RWPE2 (cell line): ENCODE measurements at regions not wholly inside any gene's neighbourhood (a gene's known extent, or its start where the extent isn't known, plus 50 kb on each side); places are given as distances from the start of the nearest gene placed in this dataset.

ENCODE experiments used
- ATAC-seq: fragments of 200-7000 bp; cut with Tn5 transposase; 3 replicates; pipeline ENCODE4 v1.9.1; 2021; ENCODE audit warnings: low read depth
- DNase-seq: peaks from one replicate; pipeline ENCODE4 v3.0.0-alpha.2; 2020; ENCODE audit warnings: low spot score
- H3K27ac ChIP-seq: fragments of 450-650 bp; 2 replicates; pipeline ENCODE4 v1.5.1; 2017; ENCODE audit warnings: mild to moderate bottlenecking; ENCODE audit not compliant: poor library complexity, severe bottlenecking
- H3K27me3 ChIP-seq: fragments of 250-450 bp; sonication (Bioruptor Pico); 2 replicates; pipeline ENCODE4 v1.5.1; 2021; ENCODE audit warnings: mild to moderate bottlenecking, moderate library complexity; ENCODE audit not compliant: insufficient read depth, poor library complexity, severe bottlenecking
- H3K36me3 ChIP-seq: fragments of 250-450 bp; sonication (Bioruptor Pico); 2 replicates; pipeline ENCODE4 v1.5.1; 2020; ENCODE audit warnings: low read depth, mild to moderate bottlenecking, moderate library complexity
- H3K4me1 ChIP-seq: fragments of 250-450 bp; sonication (Bioruptor Pico); 2 replicates; pipeline ENCODE4 v1.5.1; 2021; ENCODE audit warnings: mild to moderate bottlenecking, moderate library complexity; ENCODE audit not compliant: insufficient read depth, poor library complexity, severe bottlenecking
- H3K4me3 ChIP-seq: fragments of 250-450 bp; sonication (Bioruptor Pico); 2 replicates; pipeline ENCODE4 v1.5.1; 2021; ENCODE audit warnings: mild to moderate bottlenecking, moderate library complexity; ENCODE audit not compliant: severe bottlenecking
- H3K9me3 ChIP-seq: fragments of 250-450 bp; sonication (Bioruptor Pico); 2 replicates; pipeline ENCODE4 v1.5.1; 2021; ENCODE audit warnings: mild to moderate bottlenecking, moderate library complexity; ENCODE audit not compliant: severe bottlenecking
- TF ChIP-seq, protein P1 (sequence below): fragments of 450-650 bp; IDR thresholded peaks from one replicate; pipeline ENCODE4 v1.5.1; 2017; ENCODE audit warnings: mild to moderate bottlenecking, moderate library complexity; ENCODE audit not compliant: poor library complexity, severe bottlenecking

DNA sequence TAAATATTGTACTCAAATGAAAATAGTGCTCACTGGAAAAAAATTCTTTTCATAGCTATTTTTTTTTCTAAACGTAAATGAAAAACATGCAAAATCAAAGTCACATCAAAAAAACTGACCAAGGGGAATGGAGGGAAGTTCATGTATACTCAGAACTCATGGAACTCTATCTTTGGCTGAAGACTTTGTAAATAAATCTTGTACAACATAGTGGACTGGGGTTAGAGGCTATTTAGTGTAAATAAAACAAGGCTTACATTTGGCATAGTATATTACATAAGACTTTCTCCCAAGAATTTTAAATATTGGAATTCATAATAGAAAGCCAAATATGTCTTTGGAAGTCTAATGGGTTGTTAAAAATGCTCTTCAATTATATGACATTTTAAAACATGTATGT lies 59.8 kb upstream of the PDE5A start:
- DNase-seq (no peak), ATAC-seq (no peak)
- TF ChIP-seq, protein P1, sequence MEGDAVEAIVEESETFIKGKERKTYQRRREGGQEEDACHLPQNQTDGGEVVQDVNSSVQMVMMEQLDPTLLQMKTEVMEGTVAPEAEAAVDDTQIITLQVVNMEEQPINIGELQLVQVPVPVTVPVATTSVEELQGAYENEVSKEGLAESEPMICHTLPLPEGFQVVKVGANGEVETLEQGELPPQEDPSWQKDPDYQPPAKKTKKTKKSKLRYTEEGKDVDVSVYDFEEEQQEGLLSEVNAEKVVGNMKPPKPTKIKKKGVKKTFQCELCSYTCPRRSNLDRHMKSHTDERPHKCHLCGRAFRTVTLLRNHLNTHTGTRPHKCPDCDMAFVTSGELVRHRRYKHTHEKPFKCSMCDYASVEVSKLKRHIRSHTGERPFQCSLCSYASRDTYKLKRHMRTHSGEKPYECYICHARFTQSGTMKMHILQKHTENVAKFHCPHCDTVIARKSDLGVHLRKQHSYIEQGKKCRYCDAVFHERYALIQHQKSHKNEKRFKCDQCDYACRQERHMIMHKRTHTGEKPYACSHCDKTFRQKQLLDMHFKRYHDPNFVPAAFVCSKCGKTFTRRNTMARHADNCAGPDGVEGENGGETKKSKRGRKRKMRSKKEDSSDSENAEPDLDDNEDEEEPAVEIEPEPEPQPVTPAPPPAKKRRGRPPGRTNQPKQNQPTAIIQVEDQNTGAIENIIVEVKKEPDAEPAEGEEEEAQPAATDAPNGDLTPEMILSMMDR: no peak
- no peaks in the 10 kb centered on the region for H3K9me3 ChIP-seq
- no peaks in the 10 kb centered on the region for H3K36me3 ChIP-seq
- no peaks in the 10 kb centered on the region for H3K4me1 ChIP-seq
- no peaks in the 10 kb centered on the region for H3K27me3 ChIP-seq
- no peak overlapping the region for H3K4me3 ChIP-seq
- no peak overlapping the region for H3K27ac ChIP-seq

DNA sequence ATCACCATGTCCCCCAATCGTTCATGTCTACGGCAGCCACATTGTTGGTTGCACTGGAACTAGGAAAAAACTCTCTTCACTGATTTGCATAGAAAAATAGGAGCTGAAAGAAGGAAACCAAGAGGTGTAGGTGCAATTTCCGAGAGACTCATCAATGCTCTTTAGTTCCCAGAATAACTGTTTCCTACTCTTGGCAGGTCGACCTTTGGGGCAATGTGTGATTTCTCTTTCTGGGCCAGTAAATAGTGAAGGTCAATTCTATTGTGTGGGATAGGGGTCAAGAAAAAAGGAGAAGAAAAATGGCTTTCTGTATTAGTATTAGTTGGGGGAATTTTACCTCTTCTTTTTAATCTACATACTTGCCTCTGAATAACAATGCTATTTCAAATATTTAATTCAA lies 55.9 kb upstream of the PDE5A start:
- no peaks in the 10 kb centered on the region for H3K4me1 ChIP-seq
- ATAC-seq (no peak), DNase-seq (no peak)
- H3K4me3 ChIP-seq: no peak overlapping the region
- no peaks in the 10 kb centered on the region for H3K27me3 ChIP-seq
- H3K9me3 ChIP-seq: no peaks in the 10 kb centered on the region
- TF ChIP-seq, protein P1: no peak
- no peak overlapping the region for H3K27ac ChIP-seq
- H3K36me3 ChIP-seq: no peaks in the 10 kb centered on the region

DNA sequence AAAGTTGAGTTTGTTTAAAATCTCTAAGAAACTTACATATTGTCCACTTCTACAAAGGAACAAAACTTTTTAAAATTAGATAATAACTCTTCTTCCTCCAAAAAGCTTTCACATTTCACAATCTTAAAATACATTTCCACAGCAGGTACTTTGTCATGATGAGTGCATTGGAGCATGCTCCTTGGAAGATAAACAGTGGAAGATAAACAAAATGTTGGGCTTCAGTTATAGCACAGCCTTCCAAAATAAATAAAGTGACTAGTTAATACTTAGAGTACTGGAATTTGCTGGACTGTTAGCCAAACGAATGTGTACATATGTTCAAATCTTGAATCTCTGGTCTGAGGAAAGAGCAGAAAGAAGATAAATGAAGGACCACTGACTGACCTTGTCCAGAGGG lies 54.9 kb upstream of the PDE5A start:
- H3K27ac ChIP-seq: no peak overlapping the region
- DNase-seq: no peak
- H3K4me3 ChIP-seq: no peak overlapping the region
- no peaks in the 10 kb centered on the region for H3K36me3 ChIP-seq
- no peaks in the 10 kb centered on the region for H3K27me3 ChIP-seq
- no peaks in the 10 kb centered on the region for H3K9me3 ChIP-seq
- no peaks in the 10 kb centered on the region for H3K4me1 ChIP-seq
- TF ChIP-seq, protein P1: no peak
- no peak; the same call in 2 of the 3 replicates for ATAC-seq

DNA sequence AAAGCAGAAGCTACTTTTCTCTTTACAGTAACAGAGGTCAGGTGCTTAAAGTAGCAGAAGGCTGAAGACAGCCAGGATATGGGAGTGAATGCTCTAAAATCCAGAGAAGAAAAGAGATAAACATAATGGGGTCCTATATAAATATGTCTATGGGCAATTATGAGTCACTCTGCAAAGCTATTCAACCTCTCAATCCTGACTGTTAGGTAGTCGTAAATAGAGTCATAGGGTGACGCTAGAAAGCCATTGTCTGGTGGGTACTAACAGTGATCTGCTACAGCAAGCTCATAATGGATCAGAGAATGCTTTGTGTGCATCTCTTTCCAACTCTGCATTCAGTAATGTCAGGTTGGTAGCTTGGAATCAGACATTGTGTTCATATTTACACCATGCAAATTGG lies 53.5 kb upstream of the PDE5A start:
- no peak overlapping the region for H3K4me3 ChIP-seq
- DNase-seq: no peak
- H3K36me3 ChIP-seq: no peaks in the 10 kb centered on the region
- TF ChIP-seq, protein P1: no peak
- no peak overlapping the region for H3K27ac ChIP-seq
- ATAC-seq: no peak
- no peaks in the 10 kb centered on the region for H3K9me3 ChIP-seq
- H3K4me1 ChIP-seq: no peaks in the 10 kb centered on the region
- no peaks in the 10 kb centered on the region for H3K27me3 ChIP-seq

DNA sequence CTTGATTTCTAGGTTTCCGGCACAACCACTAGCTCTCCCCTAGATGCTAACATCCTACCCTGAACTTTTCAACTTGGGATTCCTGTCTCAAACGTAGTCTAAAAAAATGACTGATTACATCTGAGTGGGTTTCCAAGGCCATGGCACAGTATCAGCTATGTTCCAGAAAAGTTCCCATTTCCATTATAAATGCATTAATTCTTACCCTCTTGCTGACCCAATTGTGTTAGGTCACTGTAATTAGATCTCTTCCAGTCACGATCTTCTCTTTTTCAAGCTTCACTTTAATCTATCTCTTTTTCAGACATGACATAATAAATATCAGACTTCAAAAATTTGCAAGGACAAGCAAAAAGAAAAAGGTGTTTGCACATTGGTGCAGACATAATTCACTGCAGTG lies 50.6 kb upstream of the PDE5A start:
- H3K27ac ChIP-seq: no peak overlapping the region
- no peaks in the 10 kb centered on the region for H3K4me1 ChIP-seq
- H3K27me3 ChIP-seq: no peaks in the 10 kb centered on the region
- TF ChIP-seq, protein P1: no peak
- no peaks in the 10 kb centered on the region for H3K9me3 ChIP-seq
- H3K4me3 ChIP-seq: no peak overlapping the region
- no peaks in the 10 kb centered on the region for H3K36me3 ChIP-seq
- ATAC-seq: no peak
- DNase-seq: no peak
